ENCODE measurements at regions not wholly inside any gene's neighbourhood (a gene's known extent, or its start where the extent isn't known, plus 50 kb on each side); places are given as distances from the start of the nearest gene placed in this dataset.
"Not testable (repeated sequence)": the region's sequence is repeated elsewhere in the genome, so short reads cannot be mapped to it uniquely, and the experiment has no call there.

GRCh38 chr6:170193326-170193821 lies 97.5 kb downstream of the DLL1 start:
- no peak for DNase-seq (ENCODE audit: low read depth)

GRCh38 chr6:170192905-170193304 lies 98.0 kb downstream of the DLL1 start:
- no peak for DNase-seq (ENCODE audit: low read depth)

GRCh38 chr6:170192101-170192500 lies 98.8 kb downstream of the DLL1 start:
- DNase-seq (ENCODE audit: low read depth): not testable (repeated sequence)

GRCh38 chr6:170190046-170190445 lies 100.8 kb downstream of the DLL1 start:
- DNase-seq (ENCODE audit: low read depth): no peak

- DNase-seq (ENCODE audit: low read depth): no peak
Observed at GRCh38 chr6:170189236-170189635, 101.6 kb downstream of the DLL1 start.

GRCh38 chr6:170188571-170189001 lies 102.3 kb downstream of the DLL1 start:
- DNase-seq (ENCODE audit: low read depth): no peak

- DNase-seq (ENCODE audit: low read depth): no peak
Observed at GRCh38 chr6:170187669-170188566, 103.0 kb downstream of the DLL1 start.

- DNase-seq (ENCODE audit: low read depth): no peak
Observed at GRCh38 chr6:170186941-170187668, 103.8 kb downstream of the DLL1 start.

- DNase-seq (ENCODE audit: low read depth): no peak
Observed at GRCh38 chr6:170186006-170186935, 104.6 kb downstream of the DLL1 start.

GRCh38 chr6:170185175-170185978 lies 105.5 kb downstream of the DLL1 start:
- no peak for DNase-seq (ENCODE audit: low read depth)

GRCh38 chr6:170184316-170184715 lies 106.6 kb downstream of the DLL1 start:
- DNase-seq (ENCODE audit: low read depth): no peak

GRCh38 chr6:170183521-170183920 lies 107.4 kb downstream of the DLL1 start:
- no peak for DNase-seq (ENCODE audit: low read depth)

- no peak for DNase-seq (ENCODE audit: low read depth)
Observed at GRCh38 chr6:170182781-170183120, 108.1 kb downstream of the DLL1 start.

GRCh38 chr6:170182093-170182780 lies 108.6 kb downstream of the DLL1 start:
- DNase-seq (ENCODE audit: low read depth): no peak

GRCh38 chr6:170181338-170181690 lies 109.6 kb downstream of the DLL1 start:
- no peak for DNase-seq (ENCODE audit: low read depth)

GRCh38 chr6:170180671-170181337 lies 110.1 kb downstream of the DLL1 start:
- DNase-seq (ENCODE audit: low read depth): no peak

- no peak for DNase-seq (ENCODE audit: low read depth)
Observed at GRCh38 chr6:170179616-170180324, 111.1 kb downstream of the DLL1 start.

GRCh38 chr6:170178561-170179477 lies 112.1 kb downstream of the DLL1 start:
- peak; percentile 89 for DNase-seq (ENCODE audit: low read depth)
